ENCODE measurements at regions not wholly inside any gene's neighbourhood (a gene's known extent, or its start where the extent isn't known, plus 50 kb on each side); places are given as distances from the start of the nearest gene placed in this dataset.
"Not testable (repeated sequence)": the region's sequence is repeated elsewhere in the genome, so short reads cannot be mapped to it uniquely, and the experiment has no call there.

DNA sequence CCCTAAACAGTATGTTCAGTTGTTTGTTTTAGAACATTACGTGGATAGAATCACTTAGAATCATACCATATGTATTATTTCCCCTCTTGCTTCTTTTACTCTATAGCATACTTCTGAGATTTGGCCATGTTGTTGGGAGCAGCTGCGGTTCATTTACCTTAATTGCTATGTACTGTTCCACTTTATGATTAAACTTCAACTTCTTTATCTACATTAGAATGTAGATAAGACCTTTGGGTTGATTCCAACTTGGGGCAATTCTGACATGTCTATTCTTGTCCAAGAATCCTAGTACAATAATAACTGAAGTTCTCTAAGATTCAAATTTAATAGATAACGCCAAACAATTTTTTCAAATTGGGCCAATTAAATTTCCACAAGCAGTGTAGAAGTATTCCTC is 80.7 kb downstream of the GRIN2B start:
- TF ChIP-seq, protein P1, sequence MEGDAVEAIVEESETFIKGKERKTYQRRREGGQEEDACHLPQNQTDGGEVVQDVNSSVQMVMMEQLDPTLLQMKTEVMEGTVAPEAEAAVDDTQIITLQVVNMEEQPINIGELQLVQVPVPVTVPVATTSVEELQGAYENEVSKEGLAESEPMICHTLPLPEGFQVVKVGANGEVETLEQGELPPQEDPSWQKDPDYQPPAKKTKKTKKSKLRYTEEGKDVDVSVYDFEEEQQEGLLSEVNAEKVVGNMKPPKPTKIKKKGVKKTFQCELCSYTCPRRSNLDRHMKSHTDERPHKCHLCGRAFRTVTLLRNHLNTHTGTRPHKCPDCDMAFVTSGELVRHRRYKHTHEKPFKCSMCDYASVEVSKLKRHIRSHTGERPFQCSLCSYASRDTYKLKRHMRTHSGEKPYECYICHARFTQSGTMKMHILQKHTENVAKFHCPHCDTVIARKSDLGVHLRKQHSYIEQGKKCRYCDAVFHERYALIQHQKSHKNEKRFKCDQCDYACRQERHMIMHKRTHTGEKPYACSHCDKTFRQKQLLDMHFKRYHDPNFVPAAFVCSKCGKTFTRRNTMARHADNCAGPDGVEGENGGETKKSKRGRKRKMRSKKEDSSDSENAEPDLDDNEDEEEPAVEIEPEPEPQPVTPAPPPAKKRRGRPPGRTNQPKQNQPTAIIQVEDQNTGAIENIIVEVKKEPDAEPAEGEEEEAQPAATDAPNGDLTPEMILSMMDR (IDR thresholded peaks at IDR 0.05; ENCODE audit: extremely low read depth, insufficient read depth, missing control alignments), result no peak
- DNase-seq (ENCODE audit: low spot score), result no peak
- in situ Hi-C loops (cut with MboI; ENCODE audit: low pct_unique_long_range_greater_than_20kb, low sequenced_read_pairs, unreplicated experiment), result no loop called here

DNA sequence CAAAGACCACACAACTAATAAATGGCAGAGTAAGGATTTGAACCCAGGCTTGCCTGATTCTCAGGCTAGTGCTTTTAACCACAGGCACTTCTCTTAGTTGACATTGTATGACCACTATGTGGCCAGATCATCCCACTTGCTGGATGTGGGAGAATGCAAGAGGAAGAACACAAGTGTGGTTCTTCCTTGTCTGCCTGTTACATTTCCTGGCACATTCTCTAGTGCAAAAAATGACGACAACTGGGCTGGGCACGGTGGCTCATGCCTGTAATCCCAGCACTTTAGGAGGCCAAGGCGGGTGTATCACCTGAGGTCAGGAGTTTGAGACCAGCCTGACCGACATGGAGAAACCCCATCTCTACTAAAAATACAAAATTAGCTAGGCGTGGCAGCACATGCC is 83.0 kb downstream of the GRIN2B start:
- DNase-seq (ENCODE audit: low spot score); in situ Hi-C loops (cut with MboI; ENCODE audit: low pct_unique_long_range_greater_than_20kb, low sequenced_read_pairs, unreplicated experiment): not testable (repeated sequence)

DNA sequence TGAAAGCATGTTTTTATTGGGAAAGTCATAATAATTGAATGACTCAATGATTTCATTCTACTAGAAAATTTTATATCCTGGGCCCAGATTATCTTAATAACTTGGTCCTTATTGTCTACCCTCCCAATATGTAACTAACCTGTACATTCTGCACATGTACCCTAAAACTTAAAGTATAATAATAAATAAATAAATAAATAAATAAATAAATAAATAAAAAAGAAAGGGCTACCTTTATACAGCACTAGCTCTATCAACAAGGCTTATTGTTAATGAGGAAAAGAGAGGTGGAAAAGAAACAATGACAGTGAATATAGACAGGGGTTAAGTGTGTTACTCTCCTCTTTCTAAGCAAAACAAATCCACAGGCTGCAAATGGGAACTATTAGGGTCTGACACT is 83.6 kb downstream of the GRIN2B start:
- in situ Hi-C loops (cut with MboI; ENCODE audit: low pct_unique_long_range_greater_than_20kb, low sequenced_read_pairs, unreplicated experiment), result no loop called here
- TF ChIP-seq, protein P1 (IDR thresholded peaks at IDR 0.05; ENCODE audit: extremely low read depth, insufficient read depth, missing control alignments), result no peak
- DNase-seq (ENCODE audit: low spot score), result no peak

DNA sequence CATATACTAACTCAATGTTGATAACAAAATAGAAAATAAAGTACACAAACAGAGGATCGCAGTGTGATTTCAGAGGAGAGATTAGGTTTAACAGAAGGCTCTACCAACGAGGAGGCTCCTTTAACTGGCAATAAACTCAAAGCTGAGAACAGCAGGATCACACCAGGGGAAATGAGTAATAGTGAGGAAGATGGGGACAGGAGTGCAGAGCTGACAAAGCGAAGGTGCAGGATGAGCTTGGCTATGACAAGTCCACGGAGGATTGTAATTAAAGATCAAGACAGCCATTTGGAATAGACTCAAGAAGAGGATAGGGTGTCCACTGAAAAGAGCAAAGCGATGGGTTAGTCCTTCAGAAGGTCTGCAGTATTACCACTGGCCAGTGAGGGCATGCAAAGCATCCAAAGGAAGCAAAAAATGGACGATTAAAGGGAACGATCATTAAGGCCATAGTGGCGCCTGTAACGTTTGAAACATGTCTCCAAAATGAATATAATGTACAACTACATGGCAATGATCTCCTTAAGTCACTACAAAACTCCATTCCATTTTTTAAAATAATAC is 85.3 kb downstream of the GRIN2B start:
- in situ Hi-C loops (cut with MboI; ENCODE audit: low pct_unique_long_range_greater_than_20kb, low sequenced_read_pairs, unreplicated experiment), result no loop called here

DNA sequence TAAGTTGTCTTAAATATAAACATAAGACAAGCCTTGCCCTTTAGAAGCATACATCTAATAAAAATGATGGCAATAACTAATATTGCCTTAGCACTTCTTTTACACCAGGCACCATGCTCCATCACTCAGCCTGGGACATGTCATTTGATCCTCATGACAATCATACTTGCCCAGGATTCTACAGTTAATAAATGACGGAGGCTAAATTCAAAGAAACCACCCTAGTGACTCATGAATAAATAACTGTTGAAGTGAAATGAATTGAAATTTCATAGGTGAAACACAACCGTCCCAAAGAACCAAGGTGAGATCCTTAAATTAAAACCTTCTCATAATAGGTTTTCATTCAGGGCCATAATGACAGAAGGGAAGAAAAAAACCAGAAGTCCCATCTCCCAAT is 89.5 kb downstream of the GRIN2B start:
- in situ Hi-C loops (cut with MboI; ENCODE audit: low pct_unique_long_range_greater_than_20kb, low sequenced_read_pairs, unreplicated experiment), result no loop called here
- TF ChIP-seq, protein P1 (IDR thresholded peaks at IDR 0.05; ENCODE audit: extremely low read depth, insufficient read depth, missing control alignments), result no peak
- DNase-seq (ENCODE audit: low spot score), result no peak

More for the DNA sequence above, 85.3 kb downstream of the GRIN2B start:
- DNase-seq (ENCODE audit: low spot score), result no peak
- TF ChIP-seq, protein P1 (IDR thresholded peaks at IDR 0.05; ENCODE audit: extremely low read depth, insufficient read depth, missing control alignments), result no peak

DNA sequence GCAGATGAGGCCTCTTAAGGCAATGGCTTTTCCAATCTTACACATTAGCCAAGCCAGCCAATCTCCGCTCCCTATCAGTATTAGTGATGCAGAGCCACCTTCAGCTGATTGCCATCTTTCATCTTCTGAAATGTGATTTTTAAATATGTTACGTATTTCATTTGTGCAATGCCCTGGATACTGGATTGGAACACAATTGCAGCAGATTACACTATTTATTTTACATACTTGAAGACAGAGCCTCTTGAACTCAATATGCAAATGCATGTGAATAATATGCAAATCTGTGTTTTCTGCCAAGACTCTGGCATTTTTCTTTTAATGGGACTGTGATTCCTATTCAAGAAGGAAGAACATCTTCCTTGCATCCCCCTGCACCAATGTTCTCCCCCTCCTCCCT is 90.5 kb downstream of the GRIN2B start:
- no peak for DNase-seq (ENCODE audit: low spot score)
- TF ChIP-seq, protein P1 (IDR thresholded peaks at IDR 0.05; ENCODE audit: extremely low read depth, insufficient read depth, missing control alignments), result no peak
- in situ Hi-C loops (cut with MboI; ENCODE audit: low pct_unique_long_range_greater_than_20kb, low sequenced_read_pairs, unreplicated experiment), result no loop called here

DNA sequence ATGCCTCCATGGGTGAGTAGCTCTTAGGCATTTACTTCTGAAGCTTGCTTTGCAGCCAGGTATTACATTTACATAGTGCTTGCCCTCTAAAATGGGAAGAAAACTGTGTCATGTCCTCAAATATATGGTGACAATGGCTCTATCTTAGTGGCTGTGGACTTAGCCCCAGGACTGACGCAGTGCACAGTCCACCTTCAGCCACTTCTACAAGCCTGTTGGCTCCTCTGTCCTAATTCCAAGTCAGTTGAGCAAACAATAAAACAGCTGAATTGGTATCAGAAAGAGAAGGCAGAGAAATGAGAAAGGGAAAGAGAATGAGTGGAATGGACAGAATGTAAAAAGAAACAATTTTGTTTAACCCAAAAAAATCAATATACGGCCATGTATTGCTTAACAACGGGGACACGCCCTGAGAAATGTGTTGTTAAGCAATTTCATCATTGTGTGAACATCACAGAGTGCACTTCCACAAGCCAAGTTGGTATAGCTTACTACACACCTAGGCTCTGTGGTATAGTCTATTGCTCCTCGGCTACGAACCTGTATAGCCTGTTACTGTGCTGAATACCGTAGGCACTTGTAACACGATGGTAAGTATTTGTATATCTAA is 93.5 kb downstream of the GRIN2B start:
- TF ChIP-seq, protein P1 (IDR thresholded peaks at IDR 0.05; ENCODE audit: extremely low read depth, insufficient read depth, missing control alignments), result no peak
- no peak for DNase-seq (ENCODE audit: low spot score)
- in situ Hi-C loops (cut with MboI; ENCODE audit: low pct_unique_long_range_greater_than_20kb, low sequenced_read_pairs, unreplicated experiment), result no loop called here

Data from GM13977 (cell line).